Activated CD8-positive, alpha-beta memory T cell treated with anti-CD3 and anti-CD28 coated beads, Interleukin-2, amount 10 ng/mL, durations not matched to agents 7 days and 5 days (primary cell): ENCODE measurements at regions not wholly inside any gene's neighbourhood (a gene's known extent, or its start where the extent isn't known, plus 50 kb on each side); places are given as distances from the start of the nearest gene placed in this dataset.

Experiments used
- ATAC-seq: fragments of 150-1000 bp; cut with Tn5 transposase; one replicate; pipeline ENCODE4 v1.10.0; 2021; ENCODE audit warnings: moderate library complexity
- CTCF ChIA-PET: fragments of 350-600 bp; sonication (Branson Sonifier 250); formaldehyde crosslinking; loops from one replicate; lab custom pipeline; 2021; ENCODE audit warnings: antibody characterized with exemption; lab: Charles Lee
- DNase-seq: peaks from one replicate; pipeline ENCODE4 v3.0.0-alpha.2; 2020
- H3K27ac Mint-ChIP-seq: one replicate; pipeline ENCODE4 v1.8.0; 2021; ENCODE audit warnings: mild to moderate bottlenecking, mixed read lengths
- H3K27me3 Mint-ChIP-seq: one replicate; pipeline ENCODE4 v1.8.0; 2021; ENCODE audit warnings: mixed read lengths
- H3K36me3 Mint-ChIP-seq: one replicate; pipeline ENCODE4 v1.8.0; 2021; ENCODE audit warnings: mild to moderate bottlenecking, mixed read lengths
- H3K4me1 Mint-ChIP-seq: one replicate; pipeline ENCODE4 v1.8.0; 2021; ENCODE audit warnings: mixed read lengths
- H3K4me3 Mint-ChIP-seq: one replicate; pipeline ENCODE4 v1.8.0; 2021; ENCODE audit warnings: mild to moderate bottlenecking, moderate library complexity, mixed read lengths
- H3K9me3 Mint-ChIP-seq: one replicate; pipeline ENCODE4 v1.8.0; 2022; ENCODE audit warnings: low read depth, mixed read lengths

- no peak overlapping the region for H3K4me3 Mint-ChIP-seq
- CTCF ChIA-PET: no interaction called here
Measured at GRCh38 chr4:125676583-125676982, 361.8 kb downstream of the FAT4 start.

GRCh38 chr4:125677665-125678307 is 363.0 kb downstream of the FAT4 start:
- H3K36me3 Mint-ChIP-seq: no peaks in the 10 kb centered on the region
- no peaks in the 10 kb centered on the region for H3K4me1 Mint-ChIP-seq
- DNase-seq (no peak), ATAC-seq (no peak)
- H3K4me3 Mint-ChIP-seq: no peak overlapping the region
- CTCF ChIA-PET: no interaction called here
- no peaks in the 10 kb centered on the region for H3K27me3 Mint-ChIP-seq
- H3K9me3 Mint-ChIP-seq: peaks cover 2% of the 10 kb centered on the region
- no peak overlapping the region for H3K27ac Mint-ChIP-seq

More at GRCh38 chr4:125676583-125676982, 361.8 kb downstream of the FAT4 start:
- no peaks in the 10 kb centered on the region for H3K36me3 Mint-ChIP-seq
- ATAC-seq (no peak), DNase-seq (no peak)
- no peaks in the 10 kb centered on the region for H3K27me3 Mint-ChIP-seq
- H3K9me3 Mint-ChIP-seq: peaks cover 2% of the 10 kb centered on the region
- no peaks in the 10 kb centered on the region for H3K4me1 Mint-ChIP-seq
- H3K27ac Mint-ChIP-seq: no peak overlapping the region

- Mint-ChIP-seq H3K27me3 (no peaks in the 10 kb centered on the region), H3K4me3 (no peak overlapping the region), H3K9me3 (peaks cover 2% of the 10 kb centered on the region), H3K36me3 (no peaks in the 10 kb centered on the region), H3K4me1 (no peaks in the 10 kb centered on the region), H3K27ac (no peak overlapping the region)
- ATAC-seq (no peak), DNase-seq (no peak)
- CTCF ChIA-PET: no interaction called here
Measured at GRCh38 chr4:125679989-125680388, 365.2 kb downstream of the FAT4 start.

DNA sequence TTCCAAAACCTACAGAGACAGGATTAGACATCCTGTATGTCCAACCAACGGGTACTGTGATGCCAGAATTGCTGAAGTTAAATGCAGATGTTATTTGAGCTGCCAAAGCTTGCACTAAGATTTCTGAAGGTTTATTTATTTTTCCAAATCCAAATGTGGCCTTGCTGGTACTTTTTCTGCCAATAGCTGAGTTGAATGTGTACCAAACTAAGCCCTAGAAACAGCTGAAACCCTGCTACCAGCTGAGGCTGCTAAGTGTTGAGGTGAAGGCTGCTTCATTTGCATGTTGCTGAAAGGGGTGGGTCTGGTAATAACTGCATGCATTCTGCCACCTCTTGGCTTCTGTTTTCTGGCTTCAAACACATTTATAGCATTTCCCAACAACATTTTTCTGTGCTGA is 366.5 kb downstream of the FAT4 start:
- Mint-ChIP-seq H3K27ac (no peak overlapping the region), H3K36me3 (no peaks in the 10 kb centered on the region), H3K4me3 (no peak overlapping the region), H3K9me3 (no peaks in the 10 kb centered on the region), H3K4me1 (no peaks in the 10 kb centered on the region), H3K27me3 (no peaks in the 10 kb centered on the region)
- no peak for DNase-seq
- CTCF ChIA-PET: interaction anchor here (0.6 kb wide), 1 partner anchor 14 kb away, joined by 3 read pairs; no protein-coding TSS in a partner anchor
- ATAC-seq: no peak

DNA sequence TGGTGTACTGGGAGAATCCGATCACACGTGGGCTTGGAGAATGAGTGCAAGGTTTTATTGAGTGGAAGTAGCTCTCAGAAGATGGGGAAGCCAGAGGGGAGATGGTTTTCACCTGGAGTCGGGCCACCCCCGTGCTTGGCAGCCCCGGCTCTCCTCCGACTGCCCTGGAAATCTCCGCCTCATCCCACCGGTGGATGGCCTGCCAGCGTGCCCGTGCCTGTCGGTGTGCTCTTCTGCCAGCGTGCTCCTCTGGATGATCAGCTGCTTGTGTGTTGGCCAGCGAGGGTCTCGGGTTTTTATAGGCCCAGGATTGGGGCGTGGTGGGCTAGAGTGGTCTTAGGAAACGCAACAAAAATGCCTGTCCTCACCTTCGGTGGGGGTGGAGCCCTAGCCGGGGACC is 368.0 kb downstream of the FAT4 start:
- Mint-ChIP-seq H3K27ac (no peak overlapping the region), H3K4me1 (no peaks in the 10 kb centered on the region), H3K36me3 (no peaks in the 10 kb centered on the region), H3K27me3 (no peaks in the 10 kb centered on the region), H3K9me3 (no peaks in the 10 kb centered on the region), H3K4me3 (no peak overlapping the region)
- DNase-seq (no peak), ATAC-seq (no peak)
- CTCF ChIA-PET: no interaction called here

- no peaks in the 10 kb centered on the region for H3K9me3 Mint-ChIP-seq
- H3K36me3 Mint-ChIP-seq: no peaks in the 10 kb centered on the region
- H3K27ac Mint-ChIP-seq: no peak overlapping the region
- CTCF ChIA-PET: no interaction called here
- H3K4me1 Mint-ChIP-seq: no peaks in the 10 kb centered on the region
- no peaks in the 10 kb centered on the region for H3K27me3 Mint-ChIP-seq
- no peak overlapping the region for H3K4me3 Mint-ChIP-seq
- no peak for DNase-seq
- no peak for ATAC-seq
Measured at GRCh38 chr4:125688841-125689240, 374.1 kb downstream of the FAT4 start.

GRCh38 chr4:125689805-125690204 is 375.1 kb downstream of the FAT4 start:
- no peaks in the 10 kb centered on the region for H3K9me3 Mint-ChIP-seq
- H3K4me3 Mint-ChIP-seq: no peak overlapping the region
- no peak overlapping the region for H3K27ac Mint-ChIP-seq

DNA sequence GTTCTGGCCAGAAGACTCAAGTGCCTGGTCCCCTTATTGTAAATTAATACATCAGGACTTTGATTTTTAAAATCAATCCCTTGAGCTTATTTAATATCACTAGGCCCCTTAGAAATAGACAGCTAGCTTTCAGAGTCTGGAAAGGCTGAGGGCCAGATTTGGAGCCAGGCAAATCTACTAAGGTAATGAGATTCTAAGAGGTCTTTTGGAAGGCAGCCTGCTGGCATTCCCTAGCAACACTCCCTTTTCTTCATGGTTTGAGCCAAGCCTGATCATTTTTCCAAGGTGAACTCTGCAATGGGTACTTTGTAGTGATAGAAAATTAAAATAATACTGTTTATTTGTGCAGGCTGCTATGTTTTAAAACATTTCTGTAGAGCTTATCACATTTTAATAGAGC is 378.5 kb downstream of the FAT4 start:
- Mint-ChIP-seq H3K9me3 (no peaks in the 10 kb centered on the region), H3K4me1 (no peaks in the 10 kb centered on the region)
- CTCF ChIA-PET: no interaction called here

More at GRCh38 chr4:125689805-125690204, 375.1 kb downstream of the FAT4 start:
- ATAC-seq (no peak), DNase-seq (no peak)
- no peaks in the 10 kb centered on the region for H3K27me3 Mint-ChIP-seq
- CTCF ChIA-PET: no interaction called here
- H3K36me3 Mint-ChIP-seq: no peaks in the 10 kb centered on the region
- H3K4me1 Mint-ChIP-seq: no peaks in the 10 kb centered on the region

DNA sequence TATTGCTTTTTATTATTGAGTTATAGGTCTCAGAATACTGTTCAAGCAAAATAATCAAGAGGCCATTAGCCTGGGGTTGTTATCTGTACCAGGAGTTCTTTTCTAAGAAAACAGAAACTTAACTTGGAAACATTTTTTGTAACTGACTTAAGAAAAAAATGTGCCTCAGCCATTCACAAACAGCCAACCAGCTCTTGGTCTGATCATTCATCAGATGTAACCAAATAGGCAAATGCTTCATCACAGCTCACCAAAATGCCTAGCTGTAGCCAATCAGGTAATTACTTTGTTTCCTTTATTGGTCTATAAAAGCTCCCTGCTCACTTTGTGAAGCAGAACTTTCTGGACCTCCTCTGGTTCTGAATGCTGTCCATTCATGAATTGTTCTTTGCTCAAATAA is 387.7 kb downstream of the FAT4 start:
- Mint-ChIP-seq H3K4me1 (no peaks in the 10 kb centered on the region), H3K27ac (no peak overlapping the region), H3K27me3 (no peaks in the 10 kb centered on the region), H3K9me3 (peaks cover 3% of the 10 kb centered on the region), H3K36me3 (no peaks in the 10 kb centered on the region), H3K4me3 (no peak overlapping the region)
- no peak for DNase-seq
- CTCF ChIA-PET: no interaction called here
- ATAC-seq: no peak

More for the DNA sequence above, 378.5 kb downstream of the FAT4 start:
- ATAC-seq: no peak
- H3K27ac Mint-ChIP-seq: no peak overlapping the region
- DNase-seq: no peak
- no peak overlapping the region for H3K4me3 Mint-ChIP-seq
- H3K36me3 Mint-ChIP-seq: no peaks in the 10 kb centered on the region
- H3K27me3 Mint-ChIP-seq: no peaks in the 10 kb centered on the region

DNA sequence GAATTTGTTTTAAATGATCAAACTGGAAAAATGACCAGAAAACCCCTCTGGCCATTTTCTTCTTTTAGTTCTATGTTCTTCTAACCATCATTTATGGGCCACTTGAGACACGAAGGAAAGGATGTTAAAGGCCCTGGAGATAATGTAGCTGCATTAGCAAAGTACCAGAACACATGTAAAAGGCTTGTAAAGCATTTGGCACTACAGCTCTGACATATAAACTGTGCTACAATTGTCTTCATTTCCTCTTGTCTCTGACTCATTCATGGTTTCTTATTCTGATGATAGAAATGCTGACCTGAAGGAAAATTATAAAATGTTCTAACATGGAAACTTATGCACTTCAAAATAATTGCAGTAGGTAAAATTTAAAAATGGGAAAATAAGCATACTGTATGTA is 388.7 kb downstream of the FAT4 start:
- H3K27me3 Mint-ChIP-seq: no peaks in the 10 kb centered on the region
- H3K4me1 Mint-ChIP-seq: no peaks in the 10 kb centered on the region
- no peak overlapping the region for H3K4me3 Mint-ChIP-seq
- H3K9me3 Mint-ChIP-seq: peaks cover 5% of the 10 kb centered on the region
- H3K36me3 Mint-ChIP-seq: no peaks in the 10 kb centered on the region
- DNase-seq: no peak
- ATAC-seq: no peak
- CTCF ChIA-PET: no interaction called here
- no peak overlapping the region for H3K27ac Mint-ChIP-seq

DNA sequence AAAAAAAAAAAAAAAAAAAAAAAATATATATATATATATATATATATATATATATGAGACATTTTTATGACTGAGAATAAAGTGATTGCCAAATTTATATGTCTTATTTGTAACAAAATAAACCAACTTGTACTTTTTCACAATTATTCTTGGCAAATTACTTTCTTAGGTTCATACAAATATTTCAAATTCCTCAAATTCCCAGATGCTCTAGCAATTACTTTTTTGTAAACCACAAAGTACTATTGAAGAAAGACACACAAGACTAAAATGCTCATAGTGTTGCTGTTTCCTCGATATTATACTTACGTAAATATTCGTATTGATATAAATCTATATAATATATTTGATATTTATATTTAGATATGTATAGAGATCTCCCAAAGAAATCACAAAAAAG is 390.0 kb downstream of the FAT4 start:
- Mint-ChIP-seq H3K27me3 (no peaks in the 10 kb centered on the region), H3K4me3 (no peak overlapping the region), H3K4me1 (no peaks in the 10 kb centered on the region), H3K36me3 (no peaks in the 10 kb centered on the region), H3K27ac (no peak overlapping the region), H3K9me3 (peaks cover 5% of the 10 kb centered on the region)
- DNase-seq: no peak
- CTCF ChIA-PET: no interaction called here
- no peak for ATAC-seq

DNA sequence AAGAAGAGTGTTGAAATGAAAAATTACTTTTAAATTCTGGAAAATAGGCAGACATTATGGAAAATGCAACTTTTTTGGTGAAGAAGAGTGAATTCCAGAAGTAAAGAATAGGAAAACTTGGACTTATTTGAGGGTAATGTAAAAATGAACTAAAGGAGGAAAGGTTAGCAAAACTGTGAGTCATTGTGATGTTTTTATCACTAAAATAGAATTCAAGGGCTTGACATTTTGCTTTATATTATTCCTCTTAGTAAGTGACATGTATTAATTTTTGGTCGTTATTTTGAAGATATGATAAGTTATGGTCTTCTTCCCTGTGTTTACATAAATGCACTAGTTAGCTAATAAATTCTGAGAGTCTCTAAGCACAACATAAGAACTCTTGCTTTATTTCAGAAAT is 390.9 kb downstream of the FAT4 start:
- Mint-ChIP-seq H3K27ac (no peak overlapping the region), H3K4me3 (no peak overlapping the region), H3K4me1 (no peaks in the 10 kb centered on the region), H3K36me3 (no peaks in the 10 kb centered on the region), H3K9me3 (peaks cover 5% of the 10 kb centered on the region), H3K27me3 (no peaks in the 10 kb centered on the region)
- DNase-seq (no peak), ATAC-seq (no peak)
- CTCF ChIA-PET: no interaction called here

- Mint-ChIP-seq H3K4me3 (no peak overlapping the region), H3K36me3 (no peaks in the 10 kb centered on the region), H3K9me3 (peaks cover 5% of the 10 kb centered on the region), H3K27me3 (no peaks in the 10 kb centered on the region), H3K27ac (no peak overlapping the region), H3K4me1 (no peaks in the 10 kb centered on the region)
- DNase-seq (no peak), ATAC-seq (no peak)
- CTCF ChIA-PET: no interaction called here
Measured at GRCh38 chr4:125707397-125707796, 392.6 kb downstream of the FAT4 start.

GRCh38 chr4:125710766-125711165 is 396.0 kb downstream of the FAT4 start:
- Mint-ChIP-seq H3K4me3 (no peak overlapping the region), H3K27ac (no peak overlapping the region), H3K27me3 (no peaks in the 10 kb centered on the region), H3K36me3 (no peaks in the 10 kb centered on the region), H3K9me3 (peaks cover 2% of the 10 kb centered on the region), H3K4me1 (no peaks in the 10 kb centered on the region)
- DNase-seq (no peak), ATAC-seq (no peak)
- CTCF ChIA-PET: no interaction called here

GRCh38 chr4:125714049-125714448 is 399.3 kb downstream of the FAT4 start:
- H3K27me3 Mint-ChIP-seq: no peaks in the 10 kb centered on the region
- no peak for DNase-seq
- ATAC-seq: no peak
- H3K4me3 Mint-ChIP-seq: no peak overlapping the region
- H3K27ac Mint-ChIP-seq: no peak overlapping the region
- H3K9me3 Mint-ChIP-seq: no peaks in the 10 kb centered on the region
- CTCF ChIA-PET: no interaction called here
- H3K4me1 Mint-ChIP-seq: no peaks in the 10 kb centered on the region
- no peaks in the 10 kb centered on the region for H3K36me3 Mint-ChIP-seq
